SK-N-SH (cell line): ENCODE measurements at regions not wholly inside any gene's neighbourhood (a gene's known extent, or its start where the extent isn't known, plus 50 kb on each side); places are given as distances from the start of the nearest gene placed in this dataset.

ENCODE experiments used
- RFX5 ChIP-seq: IDR thresholded peaks from 2 replicates; pipeline ENCODE4 v1.6.1; 2012; ENCODE audit warnings: mild to moderate bottlenecking, improper control_type of control experiment, low read length
- YY1 ChIP-seq: IDR thresholded peaks from 2 replicates; pipeline ENCODE4 v1.4.0; 2012; ENCODE audit warnings: low read depth, mild to moderate bottlenecking

GRCh38 chr18:22026362-22026761 is 143.0 kb upstream of the GATA6 start:
- no peak for TF ChIP-seq RFX5
- TF ChIP-seq YY1, result no peak
